ENCODE measurements at regions not wholly inside any gene's neighbourhood (a gene's known extent, or its start where the extent isn't known, plus 50 kb on each side); places are given as distances from the start of the nearest gene placed in this dataset.

- TF ChIP-seq POLR2A (IDR thresholded peaks at IDR 0.05) = no peak
- no peak for TF ChIP-seq CTCF (IDR thresholded peaks at IDR 0.05 in 8 of 11, conservative IDR thresholded peaks at IDR 0.05 in 3 of 11)
Measured at GRCh38 chr11:15485432-15485831, 370.7 kb downstream of the INSC start.
